ENCODE measurements at regions not wholly inside any gene's neighbourhood (a gene's known extent, or its start where the extent isn't known, plus 50 kb on each side); places are given as distances from the start of the nearest gene placed in this dataset.

DNA sequence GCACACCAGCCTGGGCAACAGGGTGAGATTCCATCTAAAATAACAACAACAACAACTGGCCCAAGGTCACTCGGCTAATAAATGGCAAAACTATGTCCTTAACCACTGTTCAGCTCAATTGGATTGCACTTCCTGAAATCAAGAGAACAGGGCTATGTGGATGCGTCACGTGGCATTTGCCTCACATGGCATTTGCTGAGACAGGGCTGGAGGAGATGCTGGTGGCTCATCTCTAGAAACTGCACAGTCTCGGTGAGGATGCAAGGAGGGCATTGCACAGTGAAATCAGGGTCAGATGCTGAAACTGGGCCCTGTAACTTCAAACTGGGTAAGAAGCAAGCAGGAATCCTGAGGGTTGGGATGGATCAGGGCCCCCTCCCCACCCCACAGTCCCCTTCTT, 171.9 kb downstream of the BUD13 start:
- Histone ChIP-seq H3K4me3 (replicated peaks in 1 of 4; ENCODE audit: control extremely low read depth in 1 of 4, insufficient read depth in 1 of 4, low read depth in 3 of 4, low read length in 4 of 4) (no peak overlapping the region), H2AFZ (ENCODE audit: low read length) (no peak overlapping the region), H3K36me3 (ENCODE audit: control insufficient read depth, insufficient read depth, low read length) (no peaks in the 10 kb centered on the region), H3K79me2 (ENCODE audit: control insufficient read depth, insufficient read depth, low read length) (no peaks in the 10 kb centered on the region), H3K27me3 (ENCODE audit: control insufficient read depth, insufficient read depth, low read length) (no peaks in the 10 kb centered on the region), H3K9ac (ENCODE audit: insufficient read depth, low read length) (no peak overlapping the region), H3K4me1 (ENCODE audit: control insufficient read depth, extremely low read depth, insufficient read depth, low read length) (no peaks in the 10 kb centered on the region), H3K27ac (ENCODE audit: insufficient read depth, low read length) (no peak overlapping the region), H4K20me1 (ENCODE audit: control insufficient read depth, extremely low read depth, insufficient read depth, low read length) (no peaks in the 10 kb centered on the region), H3K4me2 (ENCODE audit: extremely low read depth, insufficient read depth, low read length) (no peak overlapping the region), H3K9me3 (ENCODE audit: control insufficient read depth, insufficient read depth, low read depth, low read length) (no peaks in the 10 kb centered on the region)
- no peak for TF ChIP-seq EZH2 (IDR thresholded peaks at IDR 0.05; ENCODE audit: low read length, missing control alignments)
- TF ChIP-seq, protein P1, sequence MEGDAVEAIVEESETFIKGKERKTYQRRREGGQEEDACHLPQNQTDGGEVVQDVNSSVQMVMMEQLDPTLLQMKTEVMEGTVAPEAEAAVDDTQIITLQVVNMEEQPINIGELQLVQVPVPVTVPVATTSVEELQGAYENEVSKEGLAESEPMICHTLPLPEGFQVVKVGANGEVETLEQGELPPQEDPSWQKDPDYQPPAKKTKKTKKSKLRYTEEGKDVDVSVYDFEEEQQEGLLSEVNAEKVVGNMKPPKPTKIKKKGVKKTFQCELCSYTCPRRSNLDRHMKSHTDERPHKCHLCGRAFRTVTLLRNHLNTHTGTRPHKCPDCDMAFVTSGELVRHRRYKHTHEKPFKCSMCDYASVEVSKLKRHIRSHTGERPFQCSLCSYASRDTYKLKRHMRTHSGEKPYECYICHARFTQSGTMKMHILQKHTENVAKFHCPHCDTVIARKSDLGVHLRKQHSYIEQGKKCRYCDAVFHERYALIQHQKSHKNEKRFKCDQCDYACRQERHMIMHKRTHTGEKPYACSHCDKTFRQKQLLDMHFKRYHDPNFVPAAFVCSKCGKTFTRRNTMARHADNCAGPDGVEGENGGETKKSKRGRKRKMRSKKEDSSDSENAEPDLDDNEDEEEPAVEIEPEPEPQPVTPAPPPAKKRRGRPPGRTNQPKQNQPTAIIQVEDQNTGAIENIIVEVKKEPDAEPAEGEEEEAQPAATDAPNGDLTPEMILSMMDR (conservative IDR thresholded peaks at IDR 0.05 in 1 of 2, IDR thresholded peaks at IDR 0.05 in 1 of 2; ENCODE audit: low read depth in 1 of 2, low read length in 2 of 2): no peak
- DNase-seq (ENCODE audit: low read depth in 2 of 2): no peak

DNA sequence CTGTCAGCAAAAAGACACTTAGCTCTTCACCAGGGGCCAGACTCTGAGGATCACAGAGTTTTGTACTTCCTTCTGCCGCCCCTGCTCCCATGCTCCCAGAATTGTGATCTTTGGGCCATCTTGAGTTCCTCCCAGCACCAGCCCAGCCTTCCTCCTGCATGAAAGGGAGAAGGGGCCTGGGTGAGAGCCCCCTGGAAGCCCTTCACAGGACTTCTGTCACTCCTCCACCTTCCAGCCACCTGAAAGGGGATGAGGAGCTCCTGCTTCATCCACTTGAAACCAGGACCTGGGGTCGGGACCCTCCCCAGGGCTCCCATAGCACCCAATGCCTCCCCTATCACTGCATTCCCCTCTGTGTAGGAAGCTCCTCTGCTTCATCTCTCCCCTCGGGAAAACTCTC, 174.2 kb downstream of the BUD13 start:
- H3K4me1 ChIP-seq (ENCODE audit: control insufficient read depth, extremely low read depth, insufficient read depth, low read length): no peaks in the 10 kb centered on the region
- H3K27ac ChIP-seq (ENCODE audit: insufficient read depth, low read length): no peak overlapping the region
- no peaks in the 10 kb centered on the region for H4K20me1 ChIP-seq (ENCODE audit: control insufficient read depth, extremely low read depth, insufficient read depth, low read length)
- H3K4me2 ChIP-seq (ENCODE audit: extremely low read depth, insufficient read depth, low read length): no peak overlapping the region
- H3K4me3 ChIP-seq (replicated peaks in 1 of 4; ENCODE audit: control extremely low read depth in 1 of 4, insufficient read depth in 1 of 4, low read depth in 3 of 4, low read length in 4 of 4): no peak overlapping the region
- no peak overlapping the region for H3K9ac ChIP-seq (ENCODE audit: insufficient read depth, low read length)
- no peak for DNase-seq (ENCODE audit: low read depth in 2 of 2)
- TF ChIP-seq EZH2 (IDR thresholded peaks at IDR 0.05; ENCODE audit: low read length, missing control alignments): no peak
- TF ChIP-seq, protein P1 (conservative IDR thresholded peaks at IDR 0.05 in 1 of 2, IDR thresholded peaks at IDR 0.05 in 1 of 2; ENCODE audit: low read depth in 1 of 2, low read length in 2 of 2): no peak
- H3K36me3 ChIP-seq (ENCODE audit: control insufficient read depth, insufficient read depth, low read length): no peaks in the 10 kb centered on the region
- no peaks in the 10 kb centered on the region for H3K79me2 ChIP-seq (ENCODE audit: control insufficient read depth, insufficient read depth, low read length)
- no peak overlapping the region for H2AFZ ChIP-seq (ENCODE audit: low read length)
- H3K9me3 ChIP-seq (ENCODE audit: control insufficient read depth, insufficient read depth, low read depth, low read length): no peaks in the 10 kb centered on the region
- no peaks in the 10 kb centered on the region for H3K27me3 ChIP-seq (ENCODE audit: control insufficient read depth, insufficient read depth, low read length)

DNA sequence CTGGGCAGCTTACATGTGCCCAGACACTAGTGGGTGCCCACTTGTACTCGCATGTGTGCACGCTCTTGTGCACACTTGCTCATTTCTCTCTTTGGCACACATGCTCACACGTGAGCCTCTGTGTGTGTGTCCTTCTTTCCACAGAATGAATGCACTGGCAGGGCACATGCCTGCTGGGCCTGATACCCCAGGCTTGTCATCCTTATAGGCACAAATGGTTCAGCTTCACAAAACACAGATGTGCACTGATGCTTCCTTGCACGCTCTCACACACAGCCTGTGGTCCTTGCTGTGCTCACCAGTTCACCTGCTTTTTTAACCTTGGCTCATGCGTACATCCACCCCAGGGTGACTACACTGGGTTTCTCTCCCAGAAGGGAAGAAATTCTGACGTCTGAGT, 174.8 kb downstream of the BUD13 start:
- Histone ChIP-seq H3K4me3 (replicated peaks in 1 of 4; ENCODE audit: control extremely low read depth in 1 of 4, insufficient read depth in 1 of 4, low read depth in 3 of 4, low read length in 4 of 4) (no peak overlapping the region), H3K79me2 (ENCODE audit: control insufficient read depth, insufficient read depth, low read length) (no peaks in the 10 kb centered on the region), H3K9me3 (ENCODE audit: control insufficient read depth, insufficient read depth, low read depth, low read length) (no peaks in the 10 kb centered on the region), H3K9ac (ENCODE audit: insufficient read depth, low read length) (no peak overlapping the region), H4K20me1 (ENCODE audit: control insufficient read depth, extremely low read depth, insufficient read depth, low read length) (no peaks in the 10 kb centered on the region), H3K36me3 (ENCODE audit: control insufficient read depth, insufficient read depth, low read length) (no peaks in the 10 kb centered on the region), H2AFZ (ENCODE audit: low read length) (no peak overlapping the region), H3K27ac (ENCODE audit: insufficient read depth, low read length) (no peak overlapping the region), H3K4me1 (ENCODE audit: control insufficient read depth, extremely low read depth, insufficient read depth, low read length) (no peaks in the 10 kb centered on the region), H3K27me3 (ENCODE audit: control insufficient read depth, insufficient read depth, low read length) (no peaks in the 10 kb centered on the region), H3K4me2 (ENCODE audit: extremely low read depth, insufficient read depth, low read length) (no peak overlapping the region)
- TF ChIP-seq, protein P1 (conservative IDR thresholded peaks at IDR 0.05 in 1 of 2, IDR thresholded peaks at IDR 0.05 in 1 of 2; ENCODE audit: low read depth in 1 of 2, low read length in 2 of 2): no peak
- no peak for TF ChIP-seq EZH2 (IDR thresholded peaks at IDR 0.05; ENCODE audit: low read length, missing control alignments)
- no peak for DNase-seq (ENCODE audit: low read depth in 2 of 2)
